CD14-positive monocyte (primary cell): ENCODE measurements at regions not wholly inside any gene's neighbourhood (a gene's known extent, or its start where the extent isn't known, plus 50 kb on each side); places are given as distances from the start of the nearest gene placed in this dataset.

ENCODE experiments used
- DNase-seq, 3 donors: peaks; one replicate each; pipeline ENCODE4 v3.0.0-alpha.2; 2011 to 2022
- H2AFZ ChIP-seq: 2 replicates; pipeline ENCODE4 v1.6.0; 2012; ENCODE audit warnings: mild to moderate bottlenecking, low read depth, low read length, inconsistent platforms; ENCODE audit not compliant: insufficient read depth, poor library complexity, severe bottlenecking
- H3K27ac ChIP-seq, 2 donors: 1 replicate in 1 of 2; 2 replicates in 1 of 2; pipeline ENCODE4 v1.5.1; 2012 to 2013; ENCODE audit warnings: low read length in 2 of 2, control low read depth in 1 of 2, inconsistent platforms in 1 of 2, low read depth in 1 of 2, mild to moderate bottlenecking in 1 of 2
- H3K27me3 ChIP-seq, 2 donors: one replicate each; pipeline versions ENCODE4 v1.6.0 to v1.6.1; 2011 to 2013; ENCODE audit warnings: low read length in 2 of 2; ENCODE audit not compliant: control insufficient read depth in 2 of 2, insufficient read depth in 2 of 2
- H3K36me3 ChIP-seq, 2 donors: replicated peaks in 1 of 2; 1 replicate in 1 of 2; 2 replicates in 1 of 2; pipeline versions ENCODE4 v1.5.1 to v1.6.1; 2012 to 2013; ENCODE audit warnings: low read length in 2 of 2, control low read depth in 1 of 2, inconsistent platforms in 1 of 2, mild to moderate bottlenecking in 1 of 2; ENCODE audit not compliant: insufficient read depth in 2 of 2, control insufficient read depth in 1 of 2
- H3K4me1 ChIP-seq, 2 donors: 1 replicate in 1 of 2; 2 replicates in 1 of 2; pipeline versions ENCODE4 v1.5.1 to v1.6.1; 2012 to 2013; ENCODE audit warnings: low read length in 2 of 2, control low read depth in 1 of 2, inconsistent platforms in 1 of 2, mild to moderate bottlenecking in 1 of 2, moderate library complexity in 1 of 2; ENCODE audit not compliant: insufficient read depth in 2 of 2, control insufficient read depth in 1 of 2
- H3K4me2 ChIP-seq: replicated peaks from 2 replicates; pipeline ENCODE3; 2012; ENCODE audit warnings: low read length, moderate library complexity, mild to moderate bottlenecking; ENCODE audit not compliant: poor library complexity, severe bottlenecking; ENCODE audit errors: extremely low read depth
- H3K4me3 ChIP-seq, 3 experiments: fragments of 200-600 bp in 1 of 3; sonication (generic) in 1 of 3; replicated peaks in 1 of 3; 1 replicate in 2 of 3; 2 replicates in 1 of 3; pipeline ENCODE4 v1.5.1; 2011 to 2013; ENCODE audit warnings: low read length in 3 of 3, mild to moderate bottlenecking in 3 of 3, control low read depth in 2 of 3, low read depth in 2 of 3, inconsistent platforms in 1 of 3, moderate library complexity in 1 of 3
- H3K79me2 ChIP-seq: 2 replicates; pipeline ENCODE4 v1.6.0; 2012; ENCODE audit warnings: mild to moderate bottlenecking, control low read depth, inconsistent platforms, low read length, moderate library complexity; ENCODE audit not compliant: insufficient read depth
- H3K9ac ChIP-seq: 2 replicates; pipeline ENCODE4 v1.6.0; 2017; ENCODE audit warnings: low read length, mild to moderate bottlenecking; ENCODE audit not compliant: insufficient read depth, poor library complexity, severe bottlenecking
- H3K9me3 ChIP-seq, 2 donors: replicated peaks in 1 of 2; 1 replicate in 1 of 2; 2 replicates in 1 of 2; pipeline versions ENCODE4 v1.5.1 to v1.6.1; 2012 to 2013; ENCODE audit warnings: low read length in 2 of 2, control low read depth in 1 of 2; ENCODE audit not compliant: control insufficient read depth in 1 of 2, insufficient read depth in 1 of 2
- H4K20me1 ChIP-seq: 2 replicates; pipeline ENCODE4 v1.6.0; 2012; ENCODE audit warnings: mild to moderate bottlenecking, low read length, control low read depth, moderate library complexity; ENCODE audit not compliant: insufficient read depth
- H3K27ac Mint-ChIP-seq, 7 donors: one replicate each; pipeline ENCODE4 v1.8.0; 2020; ENCODE audit warnings: mild to moderate bottlenecking in 7 of 7, mixed read lengths in 7 of 7, moderate library complexity in 6 of 7, inconsistent platforms in 2 of 7
- H3K27me3 Mint-ChIP-seq, 3 donors: one replicate each; pipeline ENCODE4 v1.8.0; 2021 to 2022; ENCODE audit warnings: low read depth in 3 of 3, mild to moderate bottlenecking in 3 of 3, mixed read lengths in 3 of 3, moderate library complexity in 3 of 3, inconsistent platforms in 1 of 3
- H3K36me3 Mint-ChIP-seq, 2 donors: one replicate each; pipeline ENCODE4 v1.8.0; 2020; ENCODE audit warnings: mixed read lengths in 2 of 2, inconsistent platforms in 1 of 2, mild to moderate bottlenecking in 1 of 2
- H3K4me1 Mint-ChIP-seq: one replicate; pipeline ENCODE4 v1.8.0; 2020; ENCODE audit warnings: mild to moderate bottlenecking, mixed read lengths
- H3K4me3 Mint-ChIP-seq, 2 donors: one replicate each; pipeline ENCODE4 v1.8.0; 2020; ENCODE audit warnings: mild to moderate bottlenecking in 2 of 2, mixed read lengths in 2 of 2, moderate library complexity in 1 of 2
- H3K9me3 Mint-ChIP-seq, 7 donors: one replicate each; pipeline ENCODE4 v1.8.0; 2020 to 2022; ENCODE audit warnings: mixed read lengths in 7 of 7, mild to moderate bottlenecking in 6 of 7, moderate library complexity in 6 of 7, inconsistent platforms in 2 of 7
- intact Hi-C, 2 donors: fragments of 100-400 bp; cut with micrococcal nuclease; formaldehyde crosslinking; loops; one replicate each; pipeline versions ENCODE4 v1.15.0 to v1.15.1; 2023
- TF ChIP-seq, protein P1 (sequence below): fragments of 200-600 bp; IDR thresholded peaks from one replicate; pipeline ENCODE4 v1.8.0; 2022; ENCODE audit warnings: antibody characterized with exemption, mild to moderate bottlenecking

DNA sequence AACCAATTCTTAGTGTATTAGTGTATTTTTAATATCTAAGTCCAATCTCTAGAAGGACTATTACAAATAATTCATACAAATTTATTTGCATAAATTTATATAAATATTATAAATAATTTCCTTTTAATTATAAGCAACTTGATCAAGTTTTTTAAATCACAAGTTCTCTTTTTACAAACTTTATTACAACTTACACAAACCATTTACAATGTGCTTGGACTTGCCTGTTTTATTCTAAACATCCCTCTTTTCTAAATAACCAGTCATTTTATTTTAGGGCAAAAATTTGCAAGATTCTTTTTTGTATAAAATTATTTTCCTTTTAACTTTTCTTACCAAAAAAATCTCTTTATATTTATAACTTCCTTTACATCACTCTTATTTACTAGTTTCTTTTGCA lies 83.5 kb upstream of the SYNCRIP start:
- no peaks in the 10 kb centered on the region for H4K20me1 ChIP-seq
- peaks cover 16 to 18% of the 10 kb centered on the region in 2 donors for H3K9me3 ChIP-seq
- H3K79me2 ChIP-seq, result no peaks in the 10 kb centered on the region
- H2AFZ ChIP-seq, result no peak overlapping the region
- no peaks in the 10 kb centered on the region for H3K27me3 ChIP-seq
- no peak overlapping the region for H3K9ac ChIP-seq
- Mint-ChIP-seq H3K27ac (no peak overlapping the region), H3K4me1 (no peaks in the 10 kb centered on the region), H3K36me3 (no peaks in the 10 kb centered on the region), H3K9me3 (peaks cover 0 to 33% (median 15%) of the 10 kb centered on the region in 7 donors), H3K4me3 (no peak overlapping the region), H3K27me3 (peaks cover 0 to 3% (median 1%) of the 10 kb centered on the region in 3 donors)
- no peak overlapping the region for H3K4me3 ChIP-seq
- DNase-seq, result no peak
- no peaks in the 10 kb centered on the region for H3K4me1 ChIP-seq
- no peak overlapping the region for H3K27ac ChIP-seq
- intact Hi-C loops, result no loop called here
- no peaks in the 10 kb centered on the region for H3K36me3 ChIP-seq
- TF ChIP-seq, protein P1, sequence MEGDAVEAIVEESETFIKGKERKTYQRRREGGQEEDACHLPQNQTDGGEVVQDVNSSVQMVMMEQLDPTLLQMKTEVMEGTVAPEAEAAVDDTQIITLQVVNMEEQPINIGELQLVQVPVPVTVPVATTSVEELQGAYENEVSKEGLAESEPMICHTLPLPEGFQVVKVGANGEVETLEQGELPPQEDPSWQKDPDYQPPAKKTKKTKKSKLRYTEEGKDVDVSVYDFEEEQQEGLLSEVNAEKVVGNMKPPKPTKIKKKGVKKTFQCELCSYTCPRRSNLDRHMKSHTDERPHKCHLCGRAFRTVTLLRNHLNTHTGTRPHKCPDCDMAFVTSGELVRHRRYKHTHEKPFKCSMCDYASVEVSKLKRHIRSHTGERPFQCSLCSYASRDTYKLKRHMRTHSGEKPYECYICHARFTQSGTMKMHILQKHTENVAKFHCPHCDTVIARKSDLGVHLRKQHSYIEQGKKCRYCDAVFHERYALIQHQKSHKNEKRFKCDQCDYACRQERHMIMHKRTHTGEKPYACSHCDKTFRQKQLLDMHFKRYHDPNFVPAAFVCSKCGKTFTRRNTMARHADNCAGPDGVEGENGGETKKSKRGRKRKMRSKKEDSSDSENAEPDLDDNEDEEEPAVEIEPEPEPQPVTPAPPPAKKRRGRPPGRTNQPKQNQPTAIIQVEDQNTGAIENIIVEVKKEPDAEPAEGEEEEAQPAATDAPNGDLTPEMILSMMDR, result no peak
- H3K4me2 ChIP-seq, result no peak overlapping the region

DNA sequence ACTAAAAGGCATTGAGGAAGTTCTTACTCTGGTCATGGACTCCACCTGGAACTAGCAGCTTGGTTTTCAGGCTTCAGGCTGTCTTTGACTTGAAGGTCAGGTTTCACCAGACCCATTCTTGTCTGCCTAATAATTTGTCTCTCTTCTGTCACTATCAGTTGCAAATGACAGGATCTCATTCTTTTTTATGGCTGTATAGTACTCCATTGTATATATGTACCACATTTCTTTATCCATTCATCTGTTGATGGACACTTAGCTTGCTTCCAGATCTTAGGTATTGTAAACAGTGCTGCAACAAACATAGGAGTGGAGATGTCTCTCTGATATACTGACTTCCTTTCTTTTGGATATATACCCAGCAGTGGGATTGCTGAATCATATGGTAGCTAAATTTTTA lies 73.1 kb upstream of the SYNCRIP start:
- Histone ChIP-seq H3K79me2 (no peaks in the 10 kb centered on the region), H3K27ac (no peak overlapping the region), H3K9me3 (peaks cover 0 to 7% of the 10 kb centered on the region in 2 donors), H3K4me3 (no peak overlapping the region), H3K36me3 (no peaks in the 10 kb centered on the region), H3K4me2 (no peak overlapping the region), H3K27me3 (no peaks in the 10 kb centered on the region), H3K4me1 (no peaks in the 10 kb centered on the region), H4K20me1 (no peaks in the 10 kb centered on the region), H3K9ac (no peak overlapping the region), H2AFZ (no peak overlapping the region)
- intact Hi-C loops, result no loop called here
- Mint-ChIP-seq H3K4me3 (no peak overlapping the region), H3K36me3 (no peaks in the 10 kb centered on the region), H3K27me3 (peaks cover 0 to 2% (median 0%) of the 10 kb centered on the region in 3 donors), H3K27ac (no peak overlapping the region), H3K9me3 (peaks cover 6 to 17% (median 12%) of the 10 kb centered on the region in 7 donors), H3K4me1 (no peaks in the 10 kb centered on the region)
- no peak for DNase-seq
- TF ChIP-seq, protein P1, result no peak
